ENCODE measurements at regions not wholly inside any gene's neighbourhood (a gene's known extent, or its start where the extent isn't known, plus 50 kb on each side); places are given as distances from the start of the nearest gene placed in this dataset.

DNA sequence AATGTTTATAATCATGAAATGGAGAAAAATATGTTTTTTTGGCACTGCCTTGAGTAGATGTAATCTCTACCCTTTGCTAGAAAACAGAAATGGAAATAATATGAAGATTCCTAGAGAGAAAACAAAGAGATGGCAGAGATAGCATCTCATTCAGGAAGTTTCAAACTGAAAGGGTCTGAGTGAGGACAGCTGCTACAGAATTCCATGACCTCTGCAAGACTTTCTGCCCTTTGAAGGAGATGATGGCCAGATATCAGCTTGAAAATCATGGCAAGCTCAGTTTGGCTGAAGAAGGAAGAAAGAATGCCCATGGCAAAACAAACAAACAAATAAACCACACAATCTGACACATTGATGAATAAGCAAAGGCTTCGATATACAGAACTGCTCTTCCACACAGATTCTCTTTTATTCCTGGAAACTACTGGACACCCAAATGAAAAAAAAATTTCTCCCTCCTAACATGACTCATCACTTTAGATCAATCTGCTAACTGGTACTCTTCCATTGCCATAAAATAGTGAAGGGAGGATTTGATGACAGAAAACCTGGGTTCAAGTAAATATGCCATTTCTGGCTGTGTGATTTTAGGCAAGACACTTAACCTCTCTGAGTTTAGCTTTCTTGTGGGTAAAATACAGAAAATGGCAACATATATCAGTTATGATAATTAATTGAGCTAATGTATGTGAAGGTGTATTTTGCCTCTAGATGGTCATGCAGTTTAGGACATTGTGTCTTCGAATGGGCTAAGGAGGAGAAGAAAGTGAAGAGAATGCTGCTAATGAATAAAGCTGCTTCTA lies 105.9 kb upstream of the SPACA1 start:
- Histone ChIP-seq H3K36me3 (ENCODE audit: control insufficient read depth in 5 of 5, insufficient read depth in 5 of 5, low read length in 5 of 5) (no peaks in the 10 kb centered on the region), H3K27ac (ENCODE audit: low read depth, low read length) (no peak overlapping the region), H3K4me3 (ENCODE audit: low read depth in 1 of 5, low read length in 5 of 5) (no peak overlapping the region)

DNA sequence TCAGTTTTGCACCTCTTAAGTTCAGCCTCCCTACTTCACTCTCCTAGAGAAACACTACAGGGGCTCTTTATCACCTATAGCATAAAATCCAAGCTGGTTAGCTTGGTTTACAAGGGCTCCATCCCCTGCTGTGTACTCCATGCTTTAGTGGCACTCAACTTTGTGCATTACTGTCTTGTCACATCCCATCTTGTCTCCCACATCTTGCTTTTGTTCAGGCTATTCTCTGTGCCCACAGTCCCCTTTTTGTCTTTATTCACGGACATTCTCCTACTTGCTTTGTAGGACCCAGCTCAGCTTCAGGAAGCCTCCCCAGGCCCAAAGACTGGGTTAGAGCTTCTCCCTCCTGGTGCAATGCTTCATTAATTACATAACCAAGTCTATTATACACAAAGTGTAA lies 107.9 kb upstream of the SPACA1 start:
- no peaks in the 10 kb centered on the region for H3K9me3 ChIP-seq (ENCODE audit: control insufficient read depth in 5 of 5, low read length in 5 of 5)
- no peaks in the 10 kb centered on the region for H3K36me3 ChIP-seq (ENCODE audit: control insufficient read depth in 5 of 5, insufficient read depth in 5 of 5, low read length in 5 of 5)
- H3K9ac ChIP-seq (ENCODE audit: low read length in 5 of 5): no peak overlapping the region
- H3K4me3 ChIP-seq (ENCODE audit: low read depth in 1 of 5, low read length in 5 of 5): no peak overlapping the region
- no peak overlapping the region for H3K27ac ChIP-seq (ENCODE audit: low read depth, low read length)
- H3K4me1 ChIP-seq (ENCODE audit: control insufficient read depth in 5 of 5, insufficient read depth in 5 of 5, low read length in 5 of 5): peaks cover 0 to 7% (median 2%) of the 10 kb centered on the region in 5 donors
- peaks cover 0 to 2% (median 0%) of the 10 kb centered on the region in 5 donors for H3K27me3 ChIP-seq (ENCODE audit: control insufficient read depth in 5 of 5, insufficient read depth in 4 of 5, low read length in 5 of 5)

More for the DNA sequence above, 105.9 kb upstream of the SPACA1 start:
- Histone ChIP-seq H3K9me3 (ENCODE audit: control insufficient read depth in 5 of 5, low read length in 5 of 5) (no peaks in the 10 kb centered on the region), H3K4me1 (ENCODE audit: control insufficient read depth in 5 of 5, insufficient read depth in 5 of 5, low read length in 5 of 5) (peaks cover 3 to 21% (median 10%) of the 10 kb centered on the region in 5 donors), H3K27me3 (ENCODE audit: control insufficient read depth in 5 of 5, insufficient read depth in 4 of 5, low read length in 5 of 5) (peaks cover 0 to 2% (median 0%) of the 10 kb centered on the region in 5 donors), H3K9ac (ENCODE audit: low read length in 5 of 5) (no peak overlapping the region)

DNA sequence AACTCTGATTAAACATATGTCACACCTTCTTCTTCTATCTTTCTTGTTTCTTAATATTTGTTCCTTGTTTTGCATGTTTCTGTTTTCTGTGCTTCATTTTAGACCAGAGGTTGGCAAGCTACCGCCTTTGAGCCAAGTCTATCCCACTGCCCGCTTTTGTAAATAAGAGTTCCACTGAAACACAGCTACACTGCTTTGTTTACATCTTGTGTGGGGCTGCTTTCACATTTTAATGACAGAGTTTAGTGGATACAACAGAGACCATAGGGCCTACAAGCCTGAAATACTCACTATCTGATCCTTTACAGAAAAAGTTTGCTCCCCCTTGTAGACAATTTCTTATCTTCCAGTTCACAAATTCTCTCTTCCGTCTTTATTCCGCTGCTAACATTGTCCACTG lies 109.4 kb upstream of the SPACA1 start:
- H3K27me3 ChIP-seq (ENCODE audit: control insufficient read depth in 5 of 5, insufficient read depth in 4 of 5, low read length in 5 of 5): peaks cover 0 to 2% (median 0%) of the 10 kb centered on the region in 5 donors
- H3K9me3 ChIP-seq (ENCODE audit: control insufficient read depth in 5 of 5, low read length in 5 of 5): no peaks in the 10 kb centered on the region
- H3K9ac ChIP-seq (ENCODE audit: low read length in 5 of 5): no peak overlapping the region
- H3K4me1 ChIP-seq (ENCODE audit: control insufficient read depth in 5 of 5, insufficient read depth in 5 of 5, low read length in 5 of 5): no peaks in the 10 kb centered on the region
- H3K36me3 ChIP-seq (ENCODE audit: control insufficient read depth in 5 of 5, insufficient read depth in 5 of 5, low read length in 5 of 5): no peaks in the 10 kb centered on the region
- H3K4me3 ChIP-seq (ENCODE audit: low read depth in 1 of 5, low read length in 5 of 5): no peak overlapping the region
- H3K27ac ChIP-seq (ENCODE audit: low read depth, low read length): no peak overlapping the region

DNA sequence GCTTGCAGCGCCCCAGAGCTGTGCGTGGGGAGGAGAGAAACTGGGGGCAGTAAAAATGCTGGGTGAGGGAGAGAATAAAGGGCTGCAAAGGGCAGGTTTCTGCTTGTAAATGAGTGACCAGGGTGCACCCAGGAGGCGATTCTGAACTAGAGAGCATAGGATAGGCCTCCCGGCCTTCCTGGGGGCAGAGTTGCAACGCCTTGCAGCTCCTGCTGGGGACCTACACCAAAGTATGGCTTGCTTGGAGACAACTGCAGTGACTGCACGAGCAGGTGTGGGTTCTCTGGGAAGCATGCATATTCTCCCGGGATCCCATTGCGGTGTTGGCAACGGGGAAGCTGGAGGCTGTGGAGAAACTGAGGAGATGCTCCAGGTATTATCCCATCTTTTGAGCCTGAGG lies 111.6 kb upstream of the SPACA1 start:
- H3K9ac ChIP-seq (ENCODE audit: low read length in 5 of 5): no peak overlapping the region
- H3K27me3 ChIP-seq (ENCODE audit: control insufficient read depth in 5 of 5, insufficient read depth in 4 of 5, low read length in 5 of 5): no peaks in the 10 kb centered on the region
- no peak overlapping the region for H3K27ac ChIP-seq (ENCODE audit: low read depth, low read length)
- H3K9me3 ChIP-seq (ENCODE audit: control insufficient read depth in 5 of 5, low read length in 5 of 5): no peaks in the 10 kb centered on the region
- H3K4me1 ChIP-seq (ENCODE audit: control insufficient read depth in 5 of 5, insufficient read depth in 5 of 5, low read length in 5 of 5): no peaks in the 10 kb centered on the region
- H3K4me3 ChIP-seq (ENCODE audit: low read depth in 1 of 5, low read length in 5 of 5): no peak overlapping the region
- no peaks in the 10 kb centered on the region for H3K36me3 ChIP-seq (ENCODE audit: control insufficient read depth in 5 of 5, insufficient read depth in 5 of 5, low read length in 5 of 5)

DNA sequence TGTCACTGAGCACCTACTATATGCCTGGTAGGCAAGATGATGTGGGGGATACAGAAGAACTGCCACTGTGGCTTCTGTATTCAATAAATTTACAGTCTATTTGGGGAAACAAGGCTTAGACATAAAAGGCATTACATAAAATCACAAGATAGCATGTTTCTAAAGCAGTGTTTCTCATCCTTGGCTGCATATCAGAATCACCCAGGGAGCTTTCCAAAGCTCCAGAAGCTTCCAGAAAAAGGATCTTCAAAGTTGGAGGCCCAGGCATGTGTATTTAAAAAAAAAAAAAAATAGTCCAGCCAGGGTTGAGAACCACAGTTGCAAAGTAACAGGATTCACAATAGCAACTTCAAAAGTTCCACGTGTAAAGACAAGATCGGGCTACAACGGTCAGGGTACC lies 112.4 kb upstream of the SPACA1 start:
- Histone ChIP-seq H3K27me3 (ENCODE audit: control insufficient read depth in 5 of 5, insufficient read depth in 4 of 5, low read length in 5 of 5) (no peaks in the 10 kb centered on the region), H3K9me3 (ENCODE audit: control insufficient read depth in 5 of 5, low read length in 5 of 5) (no peaks in the 10 kb centered on the region), H3K4me3 (ENCODE audit: low read depth in 1 of 5, low read length in 5 of 5) (no peak overlapping the region), H3K9ac (ENCODE audit: low read length in 5 of 5) (no peak overlapping the region), H3K27ac (ENCODE audit: low read depth, low read length) (no peak overlapping the region), H3K36me3 (ENCODE audit: control insufficient read depth in 5 of 5, insufficient read depth in 5 of 5, low read length in 5 of 5) (no peaks in the 10 kb centered on the region), H3K4me1 (ENCODE audit: control insufficient read depth in 5 of 5, insufficient read depth in 5 of 5, low read length in 5 of 5) (no peaks in the 10 kb centered on the region)

DNA sequence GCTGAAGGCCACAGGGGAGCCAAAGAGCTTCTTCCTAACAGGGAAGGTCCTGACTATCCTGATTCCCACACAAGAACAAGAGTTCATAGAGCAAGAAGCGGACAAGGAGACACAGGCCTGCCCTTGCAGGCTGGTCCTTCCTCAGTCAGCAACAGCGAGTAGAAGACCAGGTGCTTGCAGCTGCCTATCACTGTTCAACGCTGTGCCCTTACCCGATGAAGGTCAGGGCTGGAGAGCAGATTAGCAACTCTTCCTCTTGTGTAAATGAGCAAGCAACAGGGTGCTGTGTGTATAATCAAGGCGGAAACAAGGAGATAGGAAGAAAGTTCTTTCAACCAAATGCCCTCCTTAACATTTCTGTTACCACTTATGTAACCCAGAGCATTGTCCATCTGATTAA lies 115.3 kb upstream of the SPACA1 start:
- H3K27me3 ChIP-seq (ENCODE audit: control insufficient read depth in 5 of 5, insufficient read depth in 4 of 5, low read length in 5 of 5): no peaks in the 10 kb centered on the region
- peaks cover 0 to 6% (median 0%) of the 10 kb centered on the region in 5 donors for H3K4me1 ChIP-seq (ENCODE audit: control insufficient read depth in 5 of 5, insufficient read depth in 5 of 5, low read length in 5 of 5)
- no peak overlapping the region for H3K4me3 ChIP-seq (ENCODE audit: low read depth in 1 of 5, low read length in 5 of 5)
- no peak overlapping the region for H3K27ac ChIP-seq (ENCODE audit: low read depth, low read length)
- H3K36me3 ChIP-seq (ENCODE audit: control insufficient read depth in 5 of 5, insufficient read depth in 5 of 5, low read length in 5 of 5): no peaks in the 10 kb centered on the region
- no peaks in the 10 kb centered on the region for H3K9me3 ChIP-seq (ENCODE audit: control insufficient read depth in 5 of 5, low read length in 5 of 5)
- no peak overlapping the region for H3K9ac ChIP-seq (ENCODE audit: low read length in 5 of 5)

DNA sequence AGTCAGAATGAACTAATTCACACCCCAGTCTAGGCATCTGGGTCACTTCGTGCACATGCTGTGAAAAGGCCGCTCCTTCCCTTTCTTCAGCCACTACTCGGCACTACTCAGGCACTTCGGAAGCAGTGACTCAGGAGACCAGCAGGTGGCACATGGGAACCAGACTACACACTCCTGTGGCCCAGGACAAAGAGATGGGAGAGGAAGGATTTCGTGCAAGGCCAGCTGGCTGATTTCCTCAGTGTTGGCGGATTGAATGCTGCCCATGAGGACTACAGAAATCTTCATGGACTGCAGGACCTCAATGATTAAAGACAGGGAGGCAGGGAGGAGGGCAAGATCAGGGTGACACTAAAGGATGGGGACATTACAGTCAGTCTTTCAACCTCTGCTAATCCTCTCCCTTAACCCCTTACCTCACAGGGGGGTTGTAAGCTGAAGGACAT lies 117.8 kb upstream of the SPACA1 start:
- Histone ChIP-seq H3K4me1 (ENCODE audit: control insufficient read depth in 5 of 5, insufficient read depth in 5 of 5, low read length in 5 of 5) (peaks cover 0 to 6% (median 0%) of the 10 kb centered on the region in 5 donors), H3K27ac (ENCODE audit: low read depth, low read length) (no peak overlapping the region), H3K27me3 (ENCODE audit: control insufficient read depth in 5 of 5, insufficient read depth in 4 of 5, low read length in 5 of 5) (no peaks in the 10 kb centered on the region), H3K36me3 (ENCODE audit: control insufficient read depth in 5 of 5, insufficient read depth in 5 of 5, low read length in 5 of 5) (no peaks in the 10 kb centered on the region), H3K9ac (ENCODE audit: low read length in 5 of 5) (no peak overlapping the region), H3K4me3 (ENCODE audit: low read depth in 1 of 5, low read length in 5 of 5) (no peak overlapping the region), H3K9me3 (ENCODE audit: control insufficient read depth in 5 of 5, low read length in 5 of 5) (no peaks in the 10 kb centered on the region)

DNA sequence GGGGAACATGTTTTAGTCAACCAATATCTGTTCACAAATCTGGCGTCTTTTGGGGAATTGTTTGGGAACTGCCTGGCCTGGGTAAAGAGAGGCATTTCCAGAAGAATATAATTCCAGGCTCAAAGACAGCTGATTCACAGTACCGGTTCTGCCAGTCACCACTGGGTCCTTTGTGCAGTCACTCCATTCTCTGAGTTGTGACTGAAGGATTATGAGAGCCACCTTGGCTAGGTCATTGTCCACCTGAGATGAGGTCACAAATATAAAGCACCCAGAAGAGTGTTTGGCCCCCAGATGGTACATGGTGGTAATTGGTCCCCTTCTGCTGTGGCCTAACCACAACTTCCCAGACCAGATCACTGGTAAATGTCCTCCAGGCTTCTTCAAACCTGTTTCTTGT lies 121.0 kb upstream of the SPACA1 start:
- no peak overlapping the region for H3K27ac ChIP-seq (ENCODE audit: low read depth, low read length)
- no peaks in the 10 kb centered on the region for H3K27me3 ChIP-seq (ENCODE audit: control insufficient read depth in 5 of 5, insufficient read depth in 4 of 5, low read length in 5 of 5)
- no peaks in the 10 kb centered on the region for H3K9me3 ChIP-seq (ENCODE audit: control insufficient read depth in 5 of 5, low read length in 5 of 5)
- H3K9ac ChIP-seq (ENCODE audit: low read length in 5 of 5): no peak overlapping the region
- H3K4me1 ChIP-seq (ENCODE audit: control insufficient read depth in 5 of 5, insufficient read depth in 5 of 5, low read length in 5 of 5): peaks cover 0 to 17% (median 11%) of the 10 kb centered on the region in 5 donors
- H3K4me3 ChIP-seq (ENCODE audit: low read depth in 1 of 5, low read length in 5 of 5): no peak overlapping the region
- no peaks in the 10 kb centered on the region for H3K36me3 ChIP-seq (ENCODE audit: control insufficient read depth in 5 of 5, insufficient read depth in 5 of 5, low read length in 5 of 5)

DNA sequence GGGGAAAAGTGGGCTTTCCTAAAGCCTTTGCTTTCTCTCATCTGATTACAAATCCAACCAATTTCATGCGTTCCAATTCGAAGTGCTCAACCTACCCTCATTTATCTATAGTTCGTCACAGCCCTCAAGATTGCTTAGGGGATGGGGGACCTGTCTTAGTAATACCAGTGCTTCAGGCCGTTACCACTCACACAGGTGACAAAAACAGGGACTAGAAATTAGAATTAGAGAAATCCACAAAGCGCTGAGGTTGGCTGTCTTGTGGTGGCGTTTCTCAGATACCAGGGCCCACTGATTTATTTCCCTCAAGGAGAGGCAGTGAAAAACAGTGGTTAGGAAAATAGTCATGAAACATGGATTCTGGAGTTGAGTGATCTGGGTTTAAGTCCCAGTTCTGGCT lies 121.6 kb upstream of the SPACA1 start:
- H3K9me3 ChIP-seq (ENCODE audit: control insufficient read depth in 5 of 5, low read length in 5 of 5): no peaks in the 10 kb centered on the region
- H3K9ac ChIP-seq (ENCODE audit: low read length in 5 of 5): no peak overlapping the region
- no peaks in the 10 kb centered on the region for H3K36me3 ChIP-seq (ENCODE audit: control insufficient read depth in 5 of 5, insufficient read depth in 5 of 5, low read length in 5 of 5)
- peaks cover 0 to 17% (median 11%) of the 10 kb centered on the region in 5 donors for H3K4me1 ChIP-seq (ENCODE audit: control insufficient read depth in 5 of 5, insufficient read depth in 5 of 5, low read length in 5 of 5)
- H3K27ac ChIP-seq (ENCODE audit: low read depth, low read length): no peak overlapping the region
- no peaks in the 10 kb centered on the region for H3K27me3 ChIP-seq (ENCODE audit: control insufficient read depth in 5 of 5, insufficient read depth in 4 of 5, low read length in 5 of 5)
- H3K4me3 ChIP-seq (ENCODE audit: low read depth in 1 of 5, low read length in 5 of 5): no peak overlapping the region

DNA sequence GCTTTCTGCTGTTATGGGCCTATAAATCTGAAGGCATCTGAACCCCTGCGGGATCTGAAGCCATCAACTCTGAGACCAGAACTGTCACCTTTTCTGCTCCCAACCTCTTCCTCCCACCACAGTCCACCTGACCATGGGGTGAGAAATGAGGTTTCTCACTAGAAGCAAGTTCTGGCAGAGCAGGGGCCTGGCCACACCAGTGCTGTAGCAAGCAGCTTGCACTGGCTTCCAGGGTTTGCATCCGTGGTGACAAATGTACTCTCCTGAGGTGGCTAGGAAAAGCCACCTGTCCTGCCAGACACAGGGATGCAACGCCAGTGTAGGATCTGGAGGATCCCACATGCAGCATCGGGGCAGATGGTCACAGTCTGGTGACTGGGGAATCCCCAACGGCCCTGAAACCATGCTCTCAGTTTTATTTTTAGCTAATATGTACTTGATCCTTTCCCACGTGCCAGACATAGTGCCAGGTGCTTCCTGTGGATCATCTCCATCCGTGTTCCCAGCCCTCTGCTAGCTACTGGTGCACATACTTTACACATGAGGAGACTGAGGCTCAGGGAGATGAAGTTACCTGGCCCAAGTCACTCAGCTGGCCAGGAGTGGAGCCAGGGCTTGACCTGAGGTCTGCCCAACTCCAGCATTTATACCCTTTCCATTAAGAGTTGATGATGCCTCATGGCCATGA lies 122.1 kb upstream of the SPACA1 start:
- Histone ChIP-seq H3K9me3 (ENCODE audit: control insufficient read depth in 5 of 5, low read length in 5 of 5) (no peaks in the 10 kb centered on the region), H3K27me3 (ENCODE audit: control insufficient read depth in 5 of 5, insufficient read depth in 4 of 5, low read length in 5 of 5) (no peaks in the 10 kb centered on the region), H3K9ac (ENCODE audit: low read length in 5 of 5) (no peak overlapping the region), H3K36me3 (ENCODE audit: control insufficient read depth in 5 of 5, insufficient read depth in 5 of 5, low read length in 5 of 5) (no peaks in the 10 kb centered on the region), H3K27ac (ENCODE audit: low read depth, low read length) (no peak overlapping the region), H3K4me1 (ENCODE audit: control insufficient read depth in 5 of 5, insufficient read depth in 5 of 5, low read length in 5 of 5) (peaks cover 0 to 17% (median 11%) of the 10 kb centered on the region in 5 donors), H3K4me3 (ENCODE audit: low read depth in 1 of 5, low read length in 5 of 5) (no peak overlapping the region)
